ENCODE measurements at regions not wholly inside any gene's neighbourhood (a gene's known extent, or its start where the extent isn't known, plus 50 kb on each side); places are given as distances from the start of the nearest gene placed in this dataset.

DNA sequence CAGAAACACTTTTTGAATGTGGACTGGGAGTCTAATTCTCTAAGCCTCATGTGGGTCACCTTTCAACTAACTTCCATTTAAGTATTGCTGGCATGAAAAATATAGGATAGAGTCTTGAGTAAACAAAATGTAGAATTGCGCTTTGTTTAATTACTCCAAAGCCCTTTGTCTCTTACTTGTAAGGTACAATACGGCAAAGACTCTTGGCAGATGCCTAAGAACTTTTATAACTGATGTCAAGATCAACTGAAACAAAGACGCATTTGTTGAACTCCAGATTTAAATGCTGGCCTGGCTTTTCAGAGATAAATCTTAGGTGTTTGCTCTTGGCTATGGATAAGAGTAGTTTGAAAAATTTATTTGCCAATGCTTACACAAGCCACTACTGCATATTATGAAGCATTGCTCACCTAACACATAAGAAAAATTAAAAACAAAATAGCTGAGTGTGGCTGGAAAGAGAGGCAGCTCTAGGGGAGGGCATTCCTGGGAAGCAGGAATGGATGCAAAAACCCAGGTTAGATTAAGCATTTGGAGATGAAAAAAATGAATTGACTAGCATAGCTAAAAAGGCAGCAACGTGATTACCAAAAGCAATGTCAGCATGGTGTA, 107.3 kb upstream of the STARD13 start:
- H3K27ac ChIP-seq (ENCODE audit: low read length in 2 of 2): no peak overlapping the region
- DNase-seq: no peak
- H3K27me3 ChIP-seq (replicated peaks in 1 of 4; ENCODE audit: control extremely low read depth in 1 of 4, control insufficient read depth in 3 of 4, insufficient read depth in 4 of 4, low read length in 3 of 4): no peaks in the 10 kb centered on the region
- TF ChIP-seq, protein P1, sequence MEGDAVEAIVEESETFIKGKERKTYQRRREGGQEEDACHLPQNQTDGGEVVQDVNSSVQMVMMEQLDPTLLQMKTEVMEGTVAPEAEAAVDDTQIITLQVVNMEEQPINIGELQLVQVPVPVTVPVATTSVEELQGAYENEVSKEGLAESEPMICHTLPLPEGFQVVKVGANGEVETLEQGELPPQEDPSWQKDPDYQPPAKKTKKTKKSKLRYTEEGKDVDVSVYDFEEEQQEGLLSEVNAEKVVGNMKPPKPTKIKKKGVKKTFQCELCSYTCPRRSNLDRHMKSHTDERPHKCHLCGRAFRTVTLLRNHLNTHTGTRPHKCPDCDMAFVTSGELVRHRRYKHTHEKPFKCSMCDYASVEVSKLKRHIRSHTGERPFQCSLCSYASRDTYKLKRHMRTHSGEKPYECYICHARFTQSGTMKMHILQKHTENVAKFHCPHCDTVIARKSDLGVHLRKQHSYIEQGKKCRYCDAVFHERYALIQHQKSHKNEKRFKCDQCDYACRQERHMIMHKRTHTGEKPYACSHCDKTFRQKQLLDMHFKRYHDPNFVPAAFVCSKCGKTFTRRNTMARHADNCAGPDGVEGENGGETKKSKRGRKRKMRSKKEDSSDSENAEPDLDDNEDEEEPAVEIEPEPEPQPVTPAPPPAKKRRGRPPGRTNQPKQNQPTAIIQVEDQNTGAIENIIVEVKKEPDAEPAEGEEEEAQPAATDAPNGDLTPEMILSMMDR (IDR thresholded peaks at IDR 0.05): no peak
- no peak for TF ChIP-seq EZH2 (IDR thresholded peaks at IDR 0.05; ENCODE audit: borderline replicate concordance, insufficient read depth, low read depth, low read length, poor library complexity, severe bottlenecking)
- 100% methylated on average over 3 of the region's 4 CpGs for WGBS (ENCODE audit: insufficient coverage)
- H3K36me3 ChIP-seq (replicated peaks in 1 of 2; ENCODE audit: control extremely low read depth in 1 of 2, control insufficient read depth in 1 of 2, extremely low read depth in 1 of 2, insufficient read depth in 2 of 2, low read length in 1 of 2): no peaks in the 10 kb centered on the region
- Mint-ChIP-seq H3K9me3 (ENCODE audit: insufficient read depth) (no peaks in the 10 kb centered on the region), H3K27ac (no peak overlapping the region), H3K27me3 (peaks cover 6% of the 10 kb centered on the region), H3K4me3 (no peak overlapping the region), H3K4me1 (no peaks in the 10 kb centered on the region)
- no peaks in the 10 kb centered on the region for H3K79me2 ChIP-seq (ENCODE audit: control insufficient read depth, insufficient read depth, low read length)
- H3K4me2 ChIP-seq (replicated peaks; ENCODE audit: low read depth, low read length, poor library complexity, severe bottlenecking): no peak overlapping the region
- H3K4me1 ChIP-seq (ENCODE audit: control insufficient read depth in 2 of 2, insufficient read depth in 2 of 2, low read length in 2 of 2): no peaks in the 10 kb centered on the region
- no peak for ATAC-seq (ENCODE audit: low read depth)
- no peaks in the 10 kb centered on the region for H3K9me3 ChIP-seq (ENCODE audit: control extremely low read depth in 1 of 3, control insufficient read depth in 2 of 3, insufficient read depth in 1 of 3, low read length in 2 of 3)
- ChIA-PET POLR2A (no interaction called here), CTCF (no interaction called here)
- no peak overlapping the region for H3K4me3 ChIP-seq (ENCODE audit: control extremely low read depth in 1 of 5, extremely low read depth in 1 of 5, insufficient read depth in 1 of 5, low read depth in 2 of 5, low read length in 4 of 5)
- H2AFZ ChIP-seq (ENCODE audit: insufficient read depth, low read depth, low read length, poor library complexity, severe bottlenecking): no peak overlapping the region
- intact Hi-C loops (cut with micrococcal nuclease): no loop called here
- H4K20me1 ChIP-seq (ENCODE audit: control insufficient read depth, insufficient read depth, low read length, poor library complexity, severe bottlenecking): no peaks in the 10 kb centered on the region
- H3K9ac ChIP-seq (ENCODE audit: low read length): no peak overlapping the region

DNA sequence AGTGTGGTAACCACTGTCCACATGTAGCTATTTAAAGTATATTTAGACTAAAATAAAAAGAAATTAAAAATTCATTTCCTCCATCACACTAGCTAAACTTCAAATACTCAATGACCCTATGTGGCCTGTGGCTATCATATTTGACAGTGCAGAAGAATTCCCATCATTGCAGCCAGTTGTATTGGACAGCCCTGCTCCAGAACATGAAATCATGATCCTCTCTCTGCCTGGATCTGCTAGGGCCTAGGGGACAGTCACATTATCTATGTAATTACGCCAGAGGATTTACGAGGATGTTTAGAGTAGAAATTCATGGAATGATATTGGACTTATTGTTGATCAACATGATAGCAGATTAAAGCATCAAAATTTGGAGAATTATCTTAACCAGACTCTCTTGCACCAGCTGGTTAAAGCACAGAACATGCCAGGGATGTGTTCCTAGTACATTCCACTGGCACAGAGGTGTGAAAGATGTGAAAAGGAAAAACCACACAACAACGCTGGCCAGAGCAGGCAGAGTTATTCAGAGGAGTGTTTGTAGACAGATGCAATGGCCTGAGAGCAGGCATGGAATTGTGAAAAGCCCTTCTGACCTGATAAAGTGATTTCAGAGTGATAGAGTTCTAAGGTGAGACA, 108.9 kb upstream of the STARD13 start:
- Mint-ChIP-seq H3K27me3 (peaks cover 6% of the 10 kb centered on the region), H3K4me1 (no peaks in the 10 kb centered on the region), H3K4me3 (no peak overlapping the region), H3K9me3 (ENCODE audit: insufficient read depth) (no peaks in the 10 kb centered on the region), H3K27ac (no peak overlapping the region)
- no peaks in the 10 kb centered on the region for H3K79me2 ChIP-seq (ENCODE audit: control insufficient read depth, insufficient read depth, low read length)
- H3K27me3 ChIP-seq (replicated peaks in 1 of 4; ENCODE audit: control extremely low read depth in 1 of 4, control insufficient read depth in 3 of 4, insufficient read depth in 4 of 4, low read length in 3 of 4): no peaks in the 10 kb centered on the region
- intact Hi-C loops (cut with micrococcal nuclease): no loop called here
- no peak for TF ChIP-seq EZH2 (IDR thresholded peaks at IDR 0.05; ENCODE audit: borderline replicate concordance, insufficient read depth, low read depth, low read length, poor library complexity, severe bottlenecking)
- TF ChIP-seq, protein P1 (IDR thresholded peaks at IDR 0.05): no peak
- no peaks in the 10 kb centered on the region for H4K20me1 ChIP-seq (ENCODE audit: control insufficient read depth, insufficient read depth, low read length, poor library complexity, severe bottlenecking)
- H3K9me3 ChIP-seq (ENCODE audit: control extremely low read depth in 1 of 3, control insufficient read depth in 2 of 3, insufficient read depth in 1 of 3, low read length in 2 of 3): no peaks in the 10 kb centered on the region
- ChIA-PET CTCF (interaction anchor here (0.7 kb wide), 1 partner anchor 368 kb away, joined by 3 read pairs; no protein-coding TSS in a partner anchor), POLR2A (no interaction called here)
- H3K36me3 ChIP-seq (replicated peaks in 1 of 2; ENCODE audit: control extremely low read depth in 1 of 2, control insufficient read depth in 1 of 2, extremely low read depth in 1 of 2, insufficient read depth in 2 of 2, low read length in 1 of 2): no peaks in the 10 kb centered on the region
- H2AFZ ChIP-seq (ENCODE audit: insufficient read depth, low read depth, low read length, poor library complexity, severe bottlenecking): no peak overlapping the region
- ATAC-seq (ENCODE audit: low read depth): no peak
- H3K4me2 ChIP-seq (replicated peaks; ENCODE audit: low read depth, low read length, poor library complexity, severe bottlenecking): no peak overlapping the region
- H3K4me3 ChIP-seq (ENCODE audit: control extremely low read depth in 1 of 5, extremely low read depth in 1 of 5, insufficient read depth in 1 of 5, low read depth in 2 of 5, low read length in 4 of 5): no peak overlapping the region
- H3K9ac ChIP-seq (ENCODE audit: low read length): no peak overlapping the region
- H3K27ac ChIP-seq (ENCODE audit: low read length in 2 of 2): no peak overlapping the region
- DNase-seq: no peak
- 70% methylated on average over 1 of the region's 3 CpGs for WGBS (ENCODE audit: insufficient coverage)
- H3K4me1 ChIP-seq (ENCODE audit: control insufficient read depth in 2 of 2, insufficient read depth in 2 of 2, low read length in 2 of 2): no peaks in the 10 kb centered on the region

All from B cell (primary cell).